ENCODE measurements at regions not wholly inside any gene's neighbourhood (a gene's known extent, or its start where the extent isn't known, plus 50 kb on each side); places are given as distances from the start of the nearest gene placed in this dataset.

- POLR2A ChIA-PET (ENCODE audit: unreplicated experiment) = no interaction called here
These were observed 1054.1 kb downstream of the TTLL7 start for GRCh38 chr1:82944822-82945221.

More at GRCh38 chr1:82944822-82945221, 1054.1 kb downstream of the TTLL7 start:
- Histone ChIP-seq H3K4ac (ENCODE audit: low read depth, low read length) (no peak overlapping the region), H2BK5ac (ENCODE audit: low read depth, low read length, poor library complexity, severe bottlenecking) (no peak overlapping the region), H2BK120ac (ENCODE audit: low read depth, low read length) (no peak overlapping the region), H3K4me3 (ENCODE audit: insufficient read depth, low read depth, low read length) (no peak overlapping the region), H3K4me1 (ENCODE audit: control insufficient read depth, insufficient read depth, low read length) (no peaks in the 10 kb centered on the region), H3K79me1 (ENCODE audit: low read depth in 1 of 2, low read length in 2 of 2) (no peaks in the 10 kb centered on the region), H3K23ac (ENCODE audit: low read depth, low read length) (no peak overlapping the region), H3K56ac (ENCODE audit: extremely low read depth, insufficient read depth, low read length) (no peak overlapping the region), H3K18ac (ENCODE audit: low read depth, low read length) (no peak overlapping the region), H3K36me3 (ENCODE audit: control insufficient read depth, insufficient read depth, low read length) (no peaks in the 10 kb centered on the region), H3K14ac (replicated peaks; ENCODE audit: low read depth, low read length) (no peak overlapping the region), H2AK9ac (replicated peaks; ENCODE audit: low read depth, low read length, poor library complexity) (no peak overlapping the region), H3K9ac (ENCODE audit: low read depth, low read length) (no peak overlapping the region), H4K20me1 (ENCODE audit: insufficient read depth, low read length) (no peaks in the 10 kb centered on the region), H3K9me3 (ENCODE audit: control insufficient read depth, insufficient read depth, low read length) (no peaks in the 10 kb centered on the region), H2AK5ac (ENCODE audit: low read depth, low read length) (no peak overlapping the region), H3K27me3 (ENCODE audit: control insufficient read depth, insufficient read depth, low read length) (no peaks in the 10 kb centered on the region), H3K27ac (ENCODE audit: insufficient read depth, low read length) (no peak overlapping the region), H4K8ac (ENCODE audit: low read depth in 2 of 2, low read length in 2 of 2) (no peak overlapping the region), H2BK15ac (ENCODE audit: low read depth, low read length) (no peak overlapping the region), H4K5ac (ENCODE audit: low read depth, low read length) (no peak overlapping the region), H3K4me2 (ENCODE audit: low read depth, low read length) (no peak overlapping the region), H4K91ac (ENCODE audit: insufficient read depth, low read depth, low read length) (no peak overlapping the region), H2AFZ (replicated peaks; ENCODE audit: low read length, poor library complexity) (no peak overlapping the region), H2BK20ac (ENCODE audit: low read depth, low read length) (no peak overlapping the region), H3K9me1 (ENCODE audit: insufficient read depth, low read length) (no peaks in the 10 kb centered on the region)
- dilution Hi-C loops (cut with HindIII; ENCODE audit: low sequenced_read_pairs, unreplicated experiment) (no loop called here), in situ Hi-C loops (cut with MboI; ENCODE audit: low sequenced_read_pairs) (no loop called here), intact Hi-C loops (cut with micrococcal nuclease) (no loop called here)
- DNase-seq = no peak
- WGBS, 2 experiments (ENCODE audit: extremely low coverage in 2 of 2, insufficient read length in 1 of 2) = 40% methylated on average over 1 of the region's 1 CpG; no CpG with 5 or more reads in 1 of the 2 experiments
- CTCF ChIA-PET = no interaction called here
- no peak for ATAC-seq (ENCODE audit: low read depth)
- no TSS peak for BruUV-seq (replicated peaks)
- TF ChIP-seq RCOR1 (IDR thresholded peaks at IDR 0.05; ENCODE audit: insufficient replicate concordance, low read length) (no peak), MAZ (IDR thresholded peaks at IDR 0.05; ENCODE audit: borderline replicate concordance, low read depth, low read length) (no peak), ELK1 (IDR thresholded peaks at IDR 0.05; ENCODE audit: borderline replicate concordance, low read depth, low read length) (no peak), NFE2L2 (IDR thresholded peaks at IDR 0.05; ENCODE audit: low read depth, low read length) (no peak), RAD21 (IDR thresholded peaks at IDR 0.05; ENCODE audit: low read length) (no peak)
